ENCODE measurements at regions not wholly inside any gene's neighbourhood (a gene's known extent, or its start where the extent isn't known, plus 50 kb on each side); places are given as distances from the start of the nearest gene placed in this dataset.
"Not testable (repeated sequence)": the region's sequence is repeated elsewhere in the genome, so short reads cannot be mapped to it uniquely, and the experiment has no call there.

- CTCF ChIA-PET = no interaction called here
These were observed 267.3 kb downstream of the TTC8 start for GRCh38 chr14:89091781-89092180.

GRCh38 chr14:89093083-89093730, 268.8 kb downstream of the TTC8 start:
- CTCF ChIA-PET = no interaction called here
- H3K9me3 ChIP-seq (ENCODE audit: low read length) = no peaks in the 10 kb centered on the region
- POLR2A ChIA-PET = no interaction called here
- Mint-ChIP-seq H3K36me3 (no peaks in the 10 kb centered on the region), H3K9me3 (no peaks in the 10 kb centered on the region), H3K27ac (no peak overlapping the region), H3K4me3 (no peak overlapping the region), H3K4me1 (no peaks in the 10 kb centered on the region), H3K27me3 (peaks cover 0 to 3% of the 10 kb centered on the region in 2 donors)
- no peak for DNase-seq
- H3K27ac ChIP-seq (ENCODE audit: low read depth, low read length) = no peak overlapping the region
- H3K4me3 ChIP-seq (ENCODE audit: low read length) = no peak overlapping the region
- H3K27me3 ChIP-seq (ENCODE audit: insufficient read depth, low read length, poor library complexity, severe bottlenecking) = no peaks in the 10 kb centered on the region
- H3K36me3 ChIP-seq (ENCODE audit: insufficient read depth, low read length) = no peaks in the 10 kb centered on the region
- H3K4me1 ChIP-seq (ENCODE audit: insufficient read depth, low read length) = no peaks in the 10 kb centered on the region

More at GRCh38 chr14:89091781-89092180, 267.3 kb downstream of the TTC8 start:
- H3K36me3 ChIP-seq (ENCODE audit: insufficient read depth, low read length) = no peaks in the 10 kb centered on the region
- DNase-seq = no peak
- no peaks in the 10 kb centered on the region for H3K27me3 ChIP-seq (ENCODE audit: insufficient read depth, low read length, poor library complexity, severe bottlenecking)
- Mint-ChIP-seq H3K27me3 (peaks cover 0 to 3% of the 10 kb centered on the region in 2 donors), H3K4me3 (no peak overlapping the region), H3K9me3 (no peaks in the 10 kb centered on the region), H3K36me3 (no peaks in the 10 kb centered on the region), H3K27ac (no peak overlapping the region), H3K4me1 (no peaks in the 10 kb centered on the region)
- no peak overlapping the region for H3K4me3 ChIP-seq (ENCODE audit: low read length)
- POLR2A ChIA-PET = no interaction called here
- H3K4me1 ChIP-seq (ENCODE audit: insufficient read depth, low read length) = no peaks in the 10 kb centered on the region
- H3K27ac ChIP-seq (ENCODE audit: low read depth, low read length) = no peak overlapping the region
- no peaks in the 10 kb centered on the region for H3K9me3 ChIP-seq (ENCODE audit: low read length)

GRCh38 chr14:89095036-89095435, 270.6 kb downstream of the TTC8 start:
- CTCF ChIA-PET = no interaction called here
- peaks cover under 1 to 12% of the 10 kb centered on the region in 2 donors for H3K27me3 Mint-ChIP-seq
- peaks cover 0 to 2% (median 0%) of the 10 kb centered on the region in 5 donors for H3K9me3 Mint-ChIP-seq
- Histone ChIP-seq H3K4me3 (ENCODE audit: low read length) (no peak overlapping the region), H3K9me3 (ENCODE audit: low read length) (no peaks in the 10 kb centered on the region), H3K4me1 (ENCODE audit: insufficient read depth, low read length) (no peaks in the 10 kb centered on the region), H3K36me3 (ENCODE audit: insufficient read depth, low read length) (no peaks in the 10 kb centered on the region), H3K27ac (ENCODE audit: low read depth, low read length) (no peak overlapping the region), H3K27me3 (ENCODE audit: insufficient read depth, low read length, poor library complexity, severe bottlenecking) (no peaks in the 10 kb centered on the region)
- POLR2A ChIA-PET = no interaction called here
- no peaks in the 10 kb centered on the region for H3K4me1 Mint-ChIP-seq
- H3K36me3 Mint-ChIP-seq = no peaks in the 10 kb centered on the region
- H3K4me3 Mint-ChIP-seq = no peak overlapping the region
- H3K27ac Mint-ChIP-seq = no peak overlapping the region
- no peak for DNase-seq

- no peak for DNase-seq
- Histone ChIP-seq H3K4me3 (ENCODE audit: low read length) (no peak overlapping the region), H3K27ac (ENCODE audit: low read depth, low read length) (no peak overlapping the region), H3K4me1 (ENCODE audit: insufficient read depth, low read length) (no peaks in the 10 kb centered on the region), H3K27me3 (ENCODE audit: insufficient read depth, low read length, poor library complexity, severe bottlenecking) (no peaks in the 10 kb centered on the region), H3K9me3 (ENCODE audit: low read length) (no peaks in the 10 kb centered on the region), H3K36me3 (ENCODE audit: insufficient read depth, low read length) (no peaks in the 10 kb centered on the region)
- ChIA-PET CTCF (no interaction called here), POLR2A (interaction anchor here (1.4 kb wide), 1 partner anchor 11 kb away, joined by 3 read pairs; no protein-coding TSS in a partner anchor)
- Mint-ChIP-seq H3K36me3 (no peaks in the 10 kb centered on the region), H3K27ac (no peak overlapping the region), H3K9me3 (peaks cover 0 to 4% (median 2%) of the 10 kb centered on the region in 5 donors), H3K27me3 (peaks cover 8 to 14% of the 10 kb centered on the region in 2 donors), H3K4me3 (no peak overlapping the region), H3K4me1 (no peaks in the 10 kb centered on the region)
These were observed 272.5 kb downstream of the TTC8 start for GRCh38 chr14:89096946-89097345.

DNA sequence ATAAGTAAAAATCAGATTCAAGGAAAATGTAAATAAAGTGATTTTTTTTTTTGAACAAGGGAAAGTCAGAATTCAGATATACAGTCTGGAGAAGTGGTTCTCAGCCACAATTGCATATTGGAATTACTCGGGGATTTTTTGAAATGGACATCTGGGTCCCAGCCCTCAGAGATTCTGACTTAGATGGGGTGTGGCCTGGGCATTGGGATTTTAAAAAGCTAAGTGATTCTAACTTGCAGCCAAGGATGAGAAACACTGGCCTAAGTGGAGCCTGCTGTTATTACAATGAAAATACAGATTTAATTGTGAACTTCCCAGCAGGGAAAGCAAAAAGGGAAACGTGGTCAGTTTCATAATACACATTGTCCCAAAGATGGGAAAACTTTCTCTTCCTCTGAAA, 273.8 kb downstream of the TTC8 start:
- Histone ChIP-seq H3K4me3 (ENCODE audit: low read length) (no peak overlapping the region), H3K36me3 (ENCODE audit: insufficient read depth, low read length) (no peaks in the 10 kb centered on the region), H3K27me3 (ENCODE audit: insufficient read depth, low read length, poor library complexity, severe bottlenecking) (no peaks in the 10 kb centered on the region), H3K27ac (ENCODE audit: low read depth, low read length) (no peak overlapping the region), H3K9me3 (ENCODE audit: low read length) (no peaks in the 10 kb centered on the region), H3K4me1 (ENCODE audit: insufficient read depth, low read length) (no peaks in the 10 kb centered on the region)
- peaks cover 0 to 4% (median 2%) of the 10 kb centered on the region in 5 donors for H3K9me3 Mint-ChIP-seq
- H3K4me3 Mint-ChIP-seq = no peak overlapping the region
- H3K27ac Mint-ChIP-seq = no peak overlapping the region
- H3K36me3 Mint-ChIP-seq = no peaks in the 10 kb centered on the region
- H3K27me3 Mint-ChIP-seq = peaks cover 12 to 15% of the 10 kb centered on the region in 2 donors
- POLR2A ChIA-PET = no interaction called here
- DNase-seq = no peak
- no peaks in the 10 kb centered on the region for H3K4me1 Mint-ChIP-seq
- CTCF ChIA-PET = no interaction called here

DNA sequence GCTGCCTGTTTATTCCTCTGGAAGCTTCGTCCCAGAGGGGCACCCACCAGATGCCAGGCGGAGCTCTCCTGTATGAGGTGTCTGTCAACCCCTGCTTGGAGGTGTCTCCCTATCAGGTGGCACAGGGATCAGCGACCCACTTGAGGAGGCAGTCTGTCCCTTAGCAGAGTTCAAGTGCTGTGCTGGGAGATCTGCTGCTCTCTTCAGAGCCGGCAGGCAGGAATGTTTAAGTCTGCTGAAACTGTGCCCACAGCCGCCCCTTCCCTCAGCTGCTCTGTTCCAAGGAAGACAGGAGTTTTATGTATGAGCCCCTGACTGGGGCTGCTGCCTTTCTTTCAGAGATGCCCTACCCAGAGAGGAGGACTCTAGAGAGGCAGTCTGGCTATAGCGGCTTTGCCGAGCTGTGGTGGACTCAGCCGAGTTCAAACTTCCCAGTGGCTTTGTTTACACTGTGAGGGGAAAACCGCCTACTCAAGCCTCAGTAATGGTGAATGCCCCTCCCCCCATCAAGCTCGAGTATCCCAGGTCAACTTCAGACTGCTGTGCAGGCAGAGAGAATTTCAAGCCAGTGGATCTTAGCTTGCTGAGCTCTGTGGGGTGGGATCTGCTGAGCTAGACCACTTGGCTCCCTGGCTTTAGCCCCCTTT, 279.8 kb downstream of the TTC8 start:
- H3K4me1 Mint-ChIP-seq; H3K9me3 ChIP-seq (ENCODE audit: low read length); H3K4me3 Mint-ChIP-seq; H3K27ac ChIP-seq (ENCODE audit: low read depth, low read length); H3K36me3 Mint-ChIP-seq; H3K9me3 Mint-ChIP-seq; H3K4me1 ChIP-seq (ENCODE audit: insufficient read depth, low read length); POLR2A ChIA-PET; H3K27me3 ChIP-seq (ENCODE audit: insufficient read depth, low read length, poor library complexity, severe bottlenecking); H3K36me3 ChIP-seq (ENCODE audit: insufficient read depth, low read length); CTCF ChIA-PET; H3K27ac Mint-ChIP-seq; DNase-seq; H3K4me3 ChIP-seq (ENCODE audit: low read length): not testable (repeated sequence)
- H3K27me3 Mint-ChIP-seq = peaks cover 21 to 45% of the 10 kb centered on the region in 2 donors

GRCh38 chr14:89104861-89105260, 280.4 kb downstream of the TTC8 start:
- CTCF ChIA-PET; H3K36me3 ChIP-seq (ENCODE audit: insufficient read depth, low read length); H3K9me3 ChIP-seq (ENCODE audit: low read length); H3K4me1 ChIP-seq (ENCODE audit: insufficient read depth, low read length); DNase-seq; H3K4me3 ChIP-seq (ENCODE audit: low read length); POLR2A ChIA-PET; H3K27ac Mint-ChIP-seq; H3K4me1 Mint-ChIP-seq; H3K4me3 Mint-ChIP-seq; H3K27me3 ChIP-seq (ENCODE audit: insufficient read depth, low read length, poor library complexity, severe bottlenecking); H3K9me3 Mint-ChIP-seq; H3K27ac ChIP-seq (ENCODE audit: low read depth, low read length); H3K36me3 Mint-ChIP-seq: not testable (repeated sequence)
- H3K27me3 Mint-ChIP-seq = peaks cover 16 to 45% of the 10 kb centered on the region in 2 donors
